Gastrocnemius medialis (tissue), 4 donors: ENCODE measurements at regions not wholly inside any gene's neighbourhood (a gene's known extent, or its start where the extent isn't known, plus 50 kb on each side); places are given as distances from the start of the nearest gene placed in this dataset.
"Not testable (repeated sequence)": the region's sequence is repeated elsewhere in the genome, so short reads cannot be mapped to it uniquely, and the experiment has no call there.

Experiments
- ATAC-seq, 2 donors: fragments of 150-250 bp; one replicate each; pipeline ENCODE4 v1.9.1; 2016
- DNase-seq, 2 donors: peaks; one replicate each; pipeline ENCODE4 v3.0.0-alpha.2; 2019
- H3K27ac ChIP-seq, 4 donors: fragments of 200-600 bp; sonication (generic); 1 replicate in 1 of 4; 2 replicates in 3 of 4; pipeline ENCODE4 v1.5.1; 2016 to 2018; ENCODE audit warnings: mild to moderate bottlenecking in 2 of 4, moderate library complexity in 1 of 4
- H3K27me3 ChIP-seq, 3 donors: fragments of 200-600 bp; sonication (generic) in 2 of 3; 1 replicate in 1 of 3; 2 replicates in 2 of 3; pipeline versions ENCODE4 v1.5.1 to v1.6.0; 2016 to 2019; ENCODE audit warnings: mild to moderate bottlenecking in 1 of 3, moderate library complexity in 1 of 3
- H3K36me3 ChIP-seq, 2 donors: fragments of 200-600 bp; sonication (generic) in 1 of 2; one replicate each; pipeline ENCODE4 v1.5.1; 2017 to 2018
- H3K4me1 ChIP-seq, 2 donors: fragments of 200-600 bp; sonication (generic) in 1 of 2; one replicate each; pipeline ENCODE4 v1.5.1; 2016 to 2017; ENCODE audit warnings: mild to moderate bottlenecking in 2 of 2
- H3K4me3 ChIP-seq, 4 donors: fragments of 200-600 bp; sonication (generic) in 3 of 4; 1 replicate in 1 of 4; 2 replicates in 3 of 4; pipeline ENCODE4 v1.5.1; 2016 to 2019; ENCODE audit warnings: mild to moderate bottlenecking in 2 of 4
- H3K9me3 ChIP-seq, 3 donors: fragments of 200-600 bp; sonication (generic) in 2 of 3; 1 replicate in 1 of 3; 2 replicates in 2 of 3; pipeline ENCODE4 v1.5.1; 2016 to 2019
- POLR2A ChIP-seq, 2 donors: fragments of 450-650 bp; IDR thresholded peaks; one replicate each; pipeline ENCODE4 v1.6.1; 2017; ENCODE audit warnings: antibody characterized with exemption in 2 of 2, mild to moderate bottlenecking in 2 of 2, moderate library complexity in 2 of 2
- in situ Hi-C, 4 donors: fragments of 200-750 bp; cut with MboI; loops; one replicate each; pipeline versions ENCODE4 v1.15.0 to v1.8.0; 2017; ENCODE audit warnings: low sequenced_read_pairs in 4 of 4
- intact Hi-C: fragments of 100-400 bp; cut with DNase I; formaldehyde crosslinking; loops from one replicate; pipeline ENCODE4 v1.15.1; 2023; ENCODE audit warnings: low total_unique reads
- TF ChIP-seq, protein P1 (sequence below), 5 experiments: fragments of 450-650 bp in 3 of 5; fragments of 200-600 bp in 2 of 5; sonication (generic) in 2 of 5; IDR thresholded peaks in 4 of 5; conservative IDR thresholded peaks in 1 of 5; 1 replicate in 4 of 5; 2 replicates in 1 of 5; pipeline ENCODE4 v1.5.1; 2016 to 2019; ENCODE audit warnings: antibody characterized with exemption in 5 of 5, mild to moderate bottlenecking in 3 of 5, moderate library complexity in 3 of 5

DNA sequence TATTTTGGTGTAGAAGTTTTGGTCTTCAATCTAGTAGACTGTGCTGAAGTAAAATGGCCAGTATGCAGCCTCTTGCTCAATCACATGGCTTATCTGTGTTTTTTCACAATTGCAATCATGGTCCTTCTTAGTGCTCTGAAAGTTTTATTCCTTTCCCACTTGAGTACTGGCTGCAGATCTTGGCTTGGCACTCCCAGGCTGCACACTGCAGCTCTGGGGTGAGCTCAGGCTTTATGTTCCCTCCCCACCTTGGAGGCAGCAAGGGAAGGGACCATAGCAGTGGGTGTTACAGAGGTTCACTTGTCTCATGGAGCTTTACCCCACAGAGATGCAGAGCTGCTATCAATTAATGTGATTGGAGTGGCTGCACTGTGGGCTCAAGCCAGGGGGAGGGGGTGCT is 156.0 kb downstream of the TENT5D start:
- intact Hi-C loops (no loop called here), in situ Hi-C loops (no loop called here)
- no peak for ATAC-seq

DNA sequence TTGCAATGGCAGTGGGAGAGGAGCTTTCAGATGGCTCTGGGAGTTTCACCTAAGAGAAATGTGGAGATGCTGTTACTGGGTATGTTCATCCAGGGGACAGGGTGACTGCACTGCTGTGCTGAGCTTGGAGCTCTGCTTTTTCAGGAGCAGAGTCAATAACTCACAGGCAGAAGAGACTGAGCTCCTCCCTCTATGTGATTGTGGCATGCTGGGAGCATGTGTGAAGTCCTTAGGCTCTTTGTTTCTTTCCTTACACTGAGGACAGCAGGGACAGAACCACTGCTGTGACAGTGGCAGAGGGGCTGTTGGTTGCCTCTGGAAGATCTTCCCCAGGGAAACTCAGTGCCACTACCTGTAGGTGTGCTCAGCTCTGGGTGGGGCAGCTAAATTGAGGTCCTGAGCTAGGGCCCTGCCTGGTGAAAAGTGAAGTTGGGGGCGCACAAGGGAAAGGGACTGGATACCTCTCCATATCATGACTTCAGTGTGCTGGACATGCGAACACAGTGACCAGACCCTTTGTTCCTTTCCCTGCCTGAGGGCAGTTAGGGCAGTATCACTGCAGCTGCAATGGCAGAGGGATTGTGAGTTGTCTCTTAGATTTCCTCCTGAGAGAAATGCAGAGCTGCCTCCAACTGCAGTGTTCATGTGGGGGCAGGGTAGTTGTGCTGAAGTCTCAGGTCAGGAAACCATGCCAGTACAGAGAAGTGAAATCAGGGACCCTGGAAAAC is 156.7 kb downstream of the TENT5D start:
- DNase-seq (peak in 1 of 2 donors; percentile 14), ATAC-seq (no peak)
- H3K9me3 ChIP-seq, result no peaks in the 10 kb centered on the region
- intact Hi-C loops (no loop called here), in situ Hi-C loops (no loop called here)
- no peaks in the 10 kb centered on the region for H3K27me3 ChIP-seq
- no peak overlapping the region for H3K4me3 ChIP-seq
- TF ChIP-seq, protein P1, sequence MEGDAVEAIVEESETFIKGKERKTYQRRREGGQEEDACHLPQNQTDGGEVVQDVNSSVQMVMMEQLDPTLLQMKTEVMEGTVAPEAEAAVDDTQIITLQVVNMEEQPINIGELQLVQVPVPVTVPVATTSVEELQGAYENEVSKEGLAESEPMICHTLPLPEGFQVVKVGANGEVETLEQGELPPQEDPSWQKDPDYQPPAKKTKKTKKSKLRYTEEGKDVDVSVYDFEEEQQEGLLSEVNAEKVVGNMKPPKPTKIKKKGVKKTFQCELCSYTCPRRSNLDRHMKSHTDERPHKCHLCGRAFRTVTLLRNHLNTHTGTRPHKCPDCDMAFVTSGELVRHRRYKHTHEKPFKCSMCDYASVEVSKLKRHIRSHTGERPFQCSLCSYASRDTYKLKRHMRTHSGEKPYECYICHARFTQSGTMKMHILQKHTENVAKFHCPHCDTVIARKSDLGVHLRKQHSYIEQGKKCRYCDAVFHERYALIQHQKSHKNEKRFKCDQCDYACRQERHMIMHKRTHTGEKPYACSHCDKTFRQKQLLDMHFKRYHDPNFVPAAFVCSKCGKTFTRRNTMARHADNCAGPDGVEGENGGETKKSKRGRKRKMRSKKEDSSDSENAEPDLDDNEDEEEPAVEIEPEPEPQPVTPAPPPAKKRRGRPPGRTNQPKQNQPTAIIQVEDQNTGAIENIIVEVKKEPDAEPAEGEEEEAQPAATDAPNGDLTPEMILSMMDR (IDR thresholded peaks at IDR 0.05 in 4 of 5, conservative IDR thresholded peaks at IDR 0.05 in 1 of 5), result no peak
- no peak for TF ChIP-seq POLR2A (IDR thresholded peaks at IDR 0.05)
- no peaks in the 10 kb centered on the region for H3K36me3 ChIP-seq
- H3K4me1 ChIP-seq, result no peaks in the 10 kb centered on the region
- H3K27ac ChIP-seq, result no peak overlapping the region

More for the DNA sequence above, 156.0 kb downstream of the TENT5D start:
- no peak overlapping the region for H3K4me3 ChIP-seq
- DNase-seq, result no peak
- no peaks in the 10 kb centered on the region for H3K36me3 ChIP-seq
- no peaks in the 10 kb centered on the region for H3K27me3 ChIP-seq
- H3K4me1 ChIP-seq, result no peaks in the 10 kb centered on the region
- no peak overlapping the region for H3K27ac ChIP-seq
- TF ChIP-seq POLR2A (IDR thresholded peaks at IDR 0.05), result no peak
- TF ChIP-seq, protein P1 (IDR thresholded peaks at IDR 0.05 in 4 of 5, conservative IDR thresholded peaks at IDR 0.05 in 1 of 5), result no peak
- H3K9me3 ChIP-seq, result no peaks in the 10 kb centered on the region

DNA sequence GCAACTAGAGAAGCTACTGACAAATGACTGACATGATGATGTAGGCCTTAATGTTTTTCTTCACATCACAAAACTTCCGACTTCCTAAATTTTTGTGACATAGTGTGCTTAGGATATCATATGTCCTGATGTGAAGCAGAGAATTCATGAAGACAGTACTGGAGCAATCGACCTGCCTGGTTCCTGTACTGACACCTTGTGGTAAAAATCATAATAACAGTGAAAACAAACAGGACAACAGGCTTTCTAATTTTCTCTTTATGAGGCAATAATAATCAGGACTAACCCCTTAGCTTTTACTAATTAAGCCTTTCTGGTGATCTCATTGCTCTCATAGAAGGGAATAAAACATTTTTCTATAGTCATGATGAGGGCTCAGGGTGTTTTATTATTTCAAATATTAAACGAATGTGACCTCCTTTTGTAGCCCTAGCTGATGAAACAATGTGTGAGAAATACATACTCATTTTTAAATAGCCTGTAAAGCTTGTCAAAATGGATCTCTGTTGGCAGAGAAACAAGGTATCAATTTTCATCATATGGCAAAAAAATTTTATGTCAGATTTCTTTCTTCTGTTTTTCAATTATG is 158.4 kb downstream of the TENT5D start:
- in situ Hi-C loops, result no loop called here
- no peaks in the 10 kb centered on the region for H3K27me3 ChIP-seq
- intact Hi-C loops, result no loop called here
- H3K36me3 ChIP-seq, result no peaks in the 10 kb centered on the region
- no peaks in the 10 kb centered on the region for H3K4me1 ChIP-seq
- TF ChIP-seq, protein P1 (IDR thresholded peaks at IDR 0.05 in 4 of 5, conservative IDR thresholded peaks at IDR 0.05 in 1 of 5), result no peak
- no peak for TF ChIP-seq POLR2A (IDR thresholded peaks at IDR 0.05)
- no peak overlapping the region for H3K4me3 ChIP-seq
- DNase-seq, result no peak
- ATAC-seq, result no peak
- no peak overlapping the region for H3K27ac ChIP-seq
- no peaks in the 10 kb centered on the region for H3K9me3 ChIP-seq

DNA sequence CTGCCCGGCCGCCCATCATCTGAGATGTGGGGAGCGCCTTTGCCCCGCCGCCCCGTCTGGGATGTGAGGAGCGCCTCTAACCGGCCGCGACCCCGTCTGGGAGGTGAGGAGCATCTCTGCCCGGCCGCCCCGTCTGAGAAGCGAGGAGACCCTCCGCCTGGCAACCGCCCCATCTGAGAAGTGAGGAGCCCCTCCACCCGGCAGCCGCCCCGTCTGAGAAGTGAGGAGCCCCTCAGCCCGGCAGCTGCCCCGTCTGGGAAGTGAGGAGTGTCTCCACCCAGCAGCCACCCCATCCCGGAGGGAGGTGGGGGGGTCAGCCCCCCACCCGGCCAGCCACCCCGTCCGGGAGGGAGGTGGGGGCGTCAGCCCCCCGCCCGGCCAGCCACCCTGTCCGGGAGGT is 170.7 kb downstream of the TENT5D start:
- H3K9me3 ChIP-seq, H3K4me1 ChIP-seq, ATAC-seq, H3K36me3 ChIP-seq, H3K27ac ChIP-seq, H3K4me3 ChIP-seq, in situ Hi-C loops, H3K27me3 ChIP-seq, DNase-seq, intact Hi-C loops: not testable (repeated sequence)

DNA sequence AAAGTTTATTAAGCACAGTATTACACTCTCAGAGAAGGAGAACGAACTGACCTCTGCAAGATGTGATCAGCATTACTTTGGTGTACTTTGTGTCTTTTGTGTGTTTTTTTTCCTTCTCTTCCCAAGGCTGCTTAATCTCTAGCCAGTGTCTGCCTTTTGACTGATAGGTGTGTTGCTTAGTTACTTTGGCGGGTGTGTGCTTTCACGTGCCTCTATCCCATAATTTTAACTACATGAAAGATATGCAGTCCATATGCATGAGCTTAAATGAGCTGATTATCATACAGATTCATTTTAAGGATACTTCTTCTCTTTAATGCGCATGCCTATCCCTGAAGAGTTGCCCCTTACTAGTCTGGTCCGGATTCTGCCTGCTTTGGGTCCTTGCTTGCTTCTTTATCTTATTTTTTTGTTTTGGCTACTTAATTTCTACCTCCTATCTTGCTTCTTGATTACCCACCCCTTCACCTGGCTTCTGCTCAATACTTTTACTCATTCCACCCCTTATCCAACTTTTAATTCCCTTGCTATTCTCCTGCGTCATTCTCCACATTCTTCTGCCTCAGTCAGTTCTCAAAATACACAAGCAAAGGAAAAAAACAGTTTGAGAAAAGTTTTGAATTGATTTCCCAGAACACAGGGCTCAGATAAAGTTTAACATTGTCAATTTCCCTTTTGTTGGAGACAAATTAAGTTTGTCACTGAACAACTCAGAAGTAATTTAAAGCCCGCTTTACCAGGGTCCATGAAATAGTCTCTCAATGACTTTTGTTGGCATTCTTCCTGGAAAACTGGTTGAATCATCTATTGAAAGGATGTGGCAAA is 182.0 kb downstream of the TENT5D start:
- DNase-seq (no peak), ATAC-seq (no peak)
- Histone ChIP-seq H3K27ac (no peak overlapping the region), H3K27me3 (no peaks in the 10 kb centered on the region), H3K9me3 (no peaks in the 10 kb centered on the region), H3K36me3 (no peaks in the 10 kb centered on the region), H3K4me1 (no peaks in the 10 kb centered on the region), H3K4me3 (no peak overlapping the region)
- TF ChIP-seq POLR2A (IDR thresholded peaks at IDR 0.05), result no peak
- TF ChIP-seq, protein P1 (IDR thresholded peaks at IDR 0.05 in 4 of 5, conservative IDR thresholded peaks at IDR 0.05 in 1 of 5), result no peak
- in situ Hi-C loops (no loop called here), intact Hi-C loops (no loop called here)
